GM12878 (cell line): ENCODE measurements at regions not wholly inside any gene's neighbourhood (a gene's known extent, or its start where the extent isn't known, plus 50 kb on each side); places are given as distances from the start of the nearest gene placed in this dataset.

Experiments
- ATAC-seq: fragments of 200-7000 bp; cut with Tn5 transposase; 3 replicates; pipeline ENCODE4 v1.9.1; 2020; ENCODE audit warnings: mild to moderate bottlenecking, moderate library complexity
- BruUV-seq: library from RNA; stranded (reverse); fragments of 400-500 nt; replicated peaks from 2 replicates; lab custom pipeline; 2021; lab: Mats Ljungman, UMichigan
- CTCF ChIA-PET: fragments of 300-600 bp; sonication (Branson Sonifier 250); formaldehyde crosslinking; extraction: SDS; loops from one replicate; lab custom pipeline; 2021; ENCODE audit warnings: inconsistent platforms; lab: Yijun Ruan, JAX
- POLR2A ChIA-PET: fragments of 350-600 bp; formaldehyde crosslinking; extraction: SDS; loops from one replicate; lab custom pipeline; 2021; ENCODE audit warnings: inconsistent platforms; lab: Charles Lee
- RAD21 ChIA-PET: fragments of 300-600 bp; sonication (Branson Sonifier 250); formaldehyde crosslinking; loops from one replicate; lab custom pipeline; 2023; ENCODE audit warnings: antibody characterized with exemption; ENCODE audit not compliant: unreplicated experiment; lab: Charles Lee
- SMC1A ChIA-PET: fragments of 300-600 bp; sonication (Branson Sonifier 250); formaldehyde crosslinking; loops from one replicate; lab custom pipeline; 2023; ENCODE audit not compliant: unreplicated experiment, uncharacterized antibody; lab: Charles Lee
- DNase-seq: peaks from one replicate; pipeline ENCODE4 v3.0.0-alpha.2; 2011; ENCODE audit warnings: low read depth, low spot score
- FAIRE-seq: peaks from 3 replicates; lab custom pipeline; 2011; peaks lifted over from hg19 to GRCh38; lab: Jason Lieb, UNC
- H2AFZ ChIP-seq: 2 replicates; pipeline ENCODE4 v1.6.0; 2011; ENCODE audit warnings: low read depth, low read length, control low read depth; ENCODE audit not compliant: control insufficient read depth
- H3K27ac ChIP-seq: 2 replicates; pipeline ENCODE4 v1.5.1; 2011; ENCODE audit warnings: control low read depth; ENCODE audit not compliant: control insufficient read depth, insufficient read depth
- H3K27me3 ChIP-seq, 2 experiments: replicated peaks in 1 of 2; 2 replicates each; pipeline versions ENCODE4 v1.6.0 to v1.6.1; 2011; ENCODE audit warnings: low read length in 1 of 2; ENCODE audit not compliant: control insufficient read depth in 2 of 2, insufficient read depth in 2 of 2
- H3K36me3 ChIP-seq, 2 experiments: 2 replicates each; pipeline ENCODE4 v1.5.1; 2011; ENCODE audit warnings: low read length in 1 of 2; ENCODE audit not compliant: control insufficient read depth in 2 of 2, insufficient read depth in 2 of 2
- H3K4me1 ChIP-seq: 2 replicates; pipeline ENCODE4 v1.6.1; 2011; ENCODE audit warnings: mild to moderate bottlenecking, low read length, moderate library complexity, mixed read lengths; ENCODE audit not compliant: control insufficient read depth, insufficient read depth
- H3K4me2 ChIP-seq: 2 replicates; pipeline ENCODE4 v1.6.0; 2011; ENCODE audit warnings: control low read depth; ENCODE audit not compliant: control insufficient read depth, insufficient read depth
- H3K4me3 ChIP-seq: fragments of 200-600 bp; sonication (generic); 2 replicates; pipeline ENCODE4 v1.5.1; 2016
- H3K79me2 ChIP-seq: 2 replicates; pipeline ENCODE4 v1.6.0; 2011; ENCODE audit warnings: low read length; ENCODE audit not compliant: control insufficient read depth, insufficient read depth
- H3K9ac ChIP-seq: 2 replicates; pipeline ENCODE4 v1.8.0; 2011; ENCODE audit warnings: low read length, control low read depth, mixed read lengths; ENCODE audit not compliant: control insufficient read depth, insufficient read depth
- H3K9me3 ChIP-seq: replicated peaks from 3 replicates; pipeline ENCODE4 v1.5.1; 2011; ENCODE audit warnings: mild to moderate bottlenecking, low read length; ENCODE audit not compliant: control insufficient read depth, insufficient read depth
- H4K20me1 ChIP-seq: 2 replicates; pipeline ENCODE4 v1.6.0; 2011; ENCODE audit not compliant: control insufficient read depth, insufficient read depth
- BACH1 ChIP-seq: fragments of 450-650 bp; IDR thresholded peaks from 2 replicates; pipeline ENCODE4 v1.6.1; 2017; ENCODE audit warnings: mild to moderate bottlenecking, borderline replicate concordance
- FOXM1 ChIP-seq: IDR thresholded peaks from 2 replicates; pipeline ENCODE4 v1.6.1; 2012; ENCODE audit warnings: low read depth, mild to moderate bottlenecking, inconsistent platforms, low read length, moderate library complexity
- GATAD2B ChIP-seq: fragments of 450-650 bp; conservative IDR thresholded peaks from 2 replicates; pipeline ENCODE4 v1.6.1; 2017; ENCODE audit warnings: low read depth, mild to moderate bottlenecking, moderate library complexity
- IKZF1 ChIP-seq: fragments of 450-650 bp; conservative IDR thresholded peaks from 2 replicates; pipeline ENCODE4 v1.6.1; 2017; ENCODE audit warnings: antibody characterized with exemption, mild to moderate bottlenecking
- NFYB ChIP-seq: IDR thresholded peaks from 2 replicates; pipeline ENCODE4 v1.6.1; 2011; ENCODE audit warnings: low read depth, mild to moderate bottlenecking, low read length, improper control_type of control experiment, moderate library complexity; ENCODE audit not compliant: insufficient read depth
- NR2C1 ChIP-seq: fragments of 450-650 bp; IDR thresholded peaks from 2 replicates; pipeline ENCODE4 v1.6.1; 2017; ENCODE audit warnings: antibody characterized with exemption, mild to moderate bottlenecking, moderate library complexity
- NR2C2 ChIP-seq: IDR thresholded peaks from 2 replicates; pipeline ENCODE4 v1.6.1; 2011; ENCODE audit warnings: borderline replicate concordance, low read depth; ENCODE audit not compliant: control insufficient read depth, insufficient read length
- PAX5 ChIP-seq: IDR thresholded peaks from 2 replicates; pipeline ENCODE4 v1.6.1; 2011; ENCODE audit warnings: low read depth, low read length, borderline replicate concordance
- PAX8 ChIP-seq: fragments of 450-650 bp; IDR thresholded peaks from 2 replicates; pipeline ENCODE4 v1.6.1; 2017; ENCODE audit warnings: mild to moderate bottlenecking, moderate library complexity
- RUNX3 ChIP-seq: IDR thresholded peaks from 2 replicates; pipeline ENCODE4 v1.6.1; 2012; ENCODE audit warnings: low read length, inconsistent platforms
- STAT1 ChIP-seq: fragments of 450-650 bp; conservative IDR thresholded peaks from 2 replicates; pipeline ENCODE4 v1.6.1; 2014; ENCODE audit warnings: antibody characterized with exemption, mild to moderate bottlenecking
- SUPT20H ChIP-seq: IDR thresholded peaks from 2 replicates; pipeline ENCODE4 v1.6.1; 2011; ENCODE audit warnings: low read depth, mild to moderate bottlenecking, low read length, moderate library complexity, borderline replicate concordance; ENCODE audit not compliant: control insufficient read depth
- TCF7 ChIP-seq: IDR thresholded peaks from 2 replicates; pipeline ENCODE4 v1.6.1; 2014; ENCODE audit warnings: antibody characterized with exemption, borderline replicate concordance
- ZNF592 ChIP-seq: fragments of 450-650 bp; IDR thresholded peaks from 2 replicates; pipeline ENCODE4 v1.6.1; 2017; ENCODE audit warnings: mild to moderate bottlenecking, moderate library complexity
- WGBS: methylation state at CpG from one replicate; pipeline ENCODE4 v1.1.6; 2016; ENCODE audit warnings: low lambda C conversion rate; ENCODE audit not compliant: insufficient replicate concordance, insufficient coverage; ENCODE audit errors: missing lambda C conversion rate; 5-methylcytosine and 5-hydroxymethylcytosine counted together
- in situ Hi-C: fragments of 300-500 bp; cut with MboI; formaldehyde crosslinking; loops from 9 replicates; pipeline ENCODE4 v1.14.3; 2018; ENCODE audit warnings: mixed read lengths
- intact Hi-C: fragments of 100-400 bp; cut with micrococcal nuclease; formaldehyde crosslinking; loops from one replicate; pipeline ENCODE4 v1.14.2; 2022; ENCODE audit not compliant: unreplicated experiment
- TF ChIP-seq, protein P1 (sequence below): IDR thresholded peaks from 2 replicates; pipeline ENCODE4 v1.6.1; 2011; ENCODE audit warnings: borderline replicate concordance, low read depth, mild to moderate bottlenecking, moderate library complexity, mixed read lengths, low read length; ENCODE audit not compliant: insufficient read depth; ENCODE audit errors: extremely low read length
- TF ChIP-seq, protein P2 (sequence below): IDR thresholded peaks from 2 replicates; pipeline ENCODE4 v1.6.1; 2012; ENCODE audit warnings: mild to moderate bottlenecking, low read depth, low read length

GRCh38 chr9:104416470-104416869 is 87.6 kb upstream of the OR13F1 start (continued):
- TF ChIP-seq GATAD2B: no peak
- TF ChIP-seq, all 136 proteins: peak for 0

DNA sequence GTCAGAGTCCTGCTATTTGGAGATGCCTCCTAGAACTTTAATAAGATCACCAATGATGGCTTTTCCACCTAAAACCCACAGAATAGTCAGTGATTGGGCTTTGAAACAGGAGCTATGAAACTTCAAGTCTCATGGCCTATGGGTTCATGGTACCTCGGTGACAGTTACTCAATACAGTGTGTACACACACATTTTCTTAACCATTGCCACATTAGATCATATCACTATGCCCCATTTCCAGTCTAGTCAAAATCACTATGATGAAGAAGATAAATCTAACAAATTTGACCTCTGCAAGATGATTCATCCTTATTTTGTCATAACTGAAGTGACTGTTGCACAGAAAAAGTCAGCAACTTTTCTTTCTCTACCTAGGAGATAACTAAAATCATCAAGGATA is 86.8 kb upstream of the OR13F1 start:
- FAIRE-seq: no peak
- ChIA-PET RAD21 (no interaction called here), CTCF (no interaction called here), SMC1A (no interaction called here), POLR2A (no interaction called here)
- in situ Hi-C loops: no loop called here
- Histone ChIP-seq H4K20me1 (no peaks in the 10 kb centered on the region), H3K9me3 (no peaks in the 10 kb centered on the region), H2AFZ (no peak overlapping the region), H3K27me3 (no peaks in the 10 kb centered on the region), H3K4me3 (no peak overlapping the region), H3K27ac (no peak overlapping the region), H3K79me2 (no peaks in the 10 kb centered on the region), H3K9ac (no peak overlapping the region), H3K36me3 (no peaks in the 10 kb centered on the region), H3K4me1 (no peaks in the 10 kb centered on the region), H3K4me2 (no peak overlapping the region)
- TF ChIP-seq IKZF1: no peak
- TF ChIP-seq PAX5: no peak
- no peak for TF ChIP-seq ZNF592
- TF ChIP-seq, protein P1, sequence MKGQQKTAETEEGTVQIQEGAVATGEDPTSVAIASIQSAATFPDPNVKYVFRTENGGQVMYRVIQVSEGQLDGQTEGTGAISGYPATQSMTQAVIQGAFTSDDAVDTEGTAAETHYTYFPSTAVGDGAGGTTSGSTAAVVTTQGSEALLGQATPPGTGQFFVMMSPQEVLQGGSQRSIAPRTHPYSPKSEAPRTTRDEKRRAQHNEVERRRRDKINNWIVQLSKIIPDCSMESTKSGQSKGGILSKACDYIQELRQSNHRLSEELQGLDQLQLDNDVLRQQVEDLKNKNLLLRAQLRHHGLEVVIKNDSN: no peak
- no peak for TF ChIP-seq STAT1
- no peak for TF ChIP-seq PAX8
- TF ChIP-seq RUNX3: no peak
- no peak for TF ChIP-seq FOXM1
- TF ChIP-seq TCF7: no peak
- TF ChIP-seq, protein P2, sequence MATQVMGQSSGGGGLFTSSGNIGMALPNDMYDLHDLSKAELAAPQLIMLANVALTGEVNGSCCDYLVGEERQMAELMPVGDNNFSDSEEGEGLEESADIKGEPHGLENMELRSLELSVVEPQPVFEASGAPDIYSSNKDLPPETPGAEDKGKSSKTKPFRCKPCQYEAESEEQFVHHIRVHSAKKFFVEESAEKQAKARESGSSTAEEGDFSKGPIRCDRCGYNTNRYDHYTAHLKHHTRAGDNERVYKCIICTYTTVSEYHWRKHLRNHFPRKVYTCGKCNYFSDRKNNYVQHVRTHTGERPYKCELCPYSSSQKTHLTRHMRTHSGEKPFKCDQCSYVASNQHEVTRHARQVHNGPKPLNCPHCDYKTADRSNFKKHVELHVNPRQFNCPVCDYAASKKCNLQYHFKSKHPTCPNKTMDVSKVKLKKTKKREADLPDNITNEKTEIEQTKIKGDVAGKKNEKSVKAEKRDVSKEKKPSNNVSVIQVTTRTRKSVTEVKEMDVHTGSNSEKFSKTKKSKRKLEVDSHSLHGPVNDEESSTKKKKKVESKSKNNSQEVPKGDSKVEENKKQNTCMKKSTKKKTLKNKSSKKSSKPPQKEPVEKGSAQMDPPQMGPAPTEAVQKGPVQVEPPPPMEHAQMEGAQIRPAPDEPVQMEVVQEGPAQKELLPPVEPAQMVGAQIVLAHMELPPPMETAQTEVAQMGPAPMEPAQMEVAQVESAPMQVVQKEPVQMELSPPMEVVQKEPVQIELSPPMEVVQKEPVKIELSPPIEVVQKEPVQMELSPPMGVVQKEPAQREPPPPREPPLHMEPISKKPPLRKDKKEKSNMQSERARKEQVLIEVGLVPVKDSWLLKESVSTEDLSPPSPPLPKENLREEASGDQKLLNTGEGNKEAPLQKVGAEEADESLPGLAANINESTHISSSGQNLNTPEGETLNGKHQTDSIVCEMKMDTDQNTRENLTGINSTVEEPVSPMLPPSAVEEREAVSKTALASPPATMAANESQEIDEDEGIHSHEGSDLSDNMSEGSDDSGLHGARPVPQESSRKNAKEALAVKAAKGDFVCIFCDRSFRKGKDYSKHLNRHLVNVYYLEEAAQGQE: no peak
- no peak for TF ChIP-seq NFYB
- no peak for TF ChIP-seq SUPT20H
- TF ChIP-seq BACH1: no peak
- no peak for TF ChIP-seq NR2C2
- no peak for TF ChIP-seq NR2C1
- 0% methylated on average over 1 of the region's 1 CpG for WGBS
- BruUV-seq: no TSS peak
- intact Hi-C loops: no loop called here
- no peak for DNase-seq
- ATAC-seq: no peak
